NB4 (cell line): ENCODE measurements at regions not wholly inside any gene's neighbourhood (a gene's known extent, or its start where the extent isn't known, plus 50 kb on each side); places are given as distances from the start of the nearest gene placed in this dataset.

Experiments used
- TF ChIP-seq, protein P1 (sequence below): IDR thresholded peaks from one replicate; pipeline ENCODE4 v1.5.1; 2012; ENCODE audit warnings: low read depth, low read length
- TF ChIP-seq, protein P2 (sequence below): IDR thresholded peaks from 2 replicates; pipeline ENCODE4 v1.6.1; 2011; ENCODE audit warnings: low read depth, low read length

- TF ChIP-seq, protein P1, sequence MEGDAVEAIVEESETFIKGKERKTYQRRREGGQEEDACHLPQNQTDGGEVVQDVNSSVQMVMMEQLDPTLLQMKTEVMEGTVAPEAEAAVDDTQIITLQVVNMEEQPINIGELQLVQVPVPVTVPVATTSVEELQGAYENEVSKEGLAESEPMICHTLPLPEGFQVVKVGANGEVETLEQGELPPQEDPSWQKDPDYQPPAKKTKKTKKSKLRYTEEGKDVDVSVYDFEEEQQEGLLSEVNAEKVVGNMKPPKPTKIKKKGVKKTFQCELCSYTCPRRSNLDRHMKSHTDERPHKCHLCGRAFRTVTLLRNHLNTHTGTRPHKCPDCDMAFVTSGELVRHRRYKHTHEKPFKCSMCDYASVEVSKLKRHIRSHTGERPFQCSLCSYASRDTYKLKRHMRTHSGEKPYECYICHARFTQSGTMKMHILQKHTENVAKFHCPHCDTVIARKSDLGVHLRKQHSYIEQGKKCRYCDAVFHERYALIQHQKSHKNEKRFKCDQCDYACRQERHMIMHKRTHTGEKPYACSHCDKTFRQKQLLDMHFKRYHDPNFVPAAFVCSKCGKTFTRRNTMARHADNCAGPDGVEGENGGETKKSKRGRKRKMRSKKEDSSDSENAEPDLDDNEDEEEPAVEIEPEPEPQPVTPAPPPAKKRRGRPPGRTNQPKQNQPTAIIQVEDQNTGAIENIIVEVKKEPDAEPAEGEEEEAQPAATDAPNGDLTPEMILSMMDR, result no peak
- TF ChIP-seq, protein P2, sequence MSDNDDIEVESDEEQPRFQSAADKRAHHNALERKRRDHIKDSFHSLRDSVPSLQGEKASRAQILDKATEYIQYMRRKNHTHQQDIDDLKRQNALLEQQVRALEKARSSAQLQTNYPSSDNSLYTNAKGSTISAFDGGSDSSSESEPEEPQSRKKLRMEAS, result no peak
These were observed 168.9 kb downstream of the COPRS start for GRCh38 chr17:31690151-31690551.
